ENCODE measurements at regions not wholly inside any gene's neighbourhood (a gene's known extent, or its start where the extent isn't known, plus 50 kb on each side); places are given as distances from the start of the nearest gene placed in this dataset.

GRCh38 chr13:102935896-102936321, 90.1 kb downstream of the ERCC5 start:
- DNase-seq (ENCODE audit: low spot score), result no peak

DNA sequence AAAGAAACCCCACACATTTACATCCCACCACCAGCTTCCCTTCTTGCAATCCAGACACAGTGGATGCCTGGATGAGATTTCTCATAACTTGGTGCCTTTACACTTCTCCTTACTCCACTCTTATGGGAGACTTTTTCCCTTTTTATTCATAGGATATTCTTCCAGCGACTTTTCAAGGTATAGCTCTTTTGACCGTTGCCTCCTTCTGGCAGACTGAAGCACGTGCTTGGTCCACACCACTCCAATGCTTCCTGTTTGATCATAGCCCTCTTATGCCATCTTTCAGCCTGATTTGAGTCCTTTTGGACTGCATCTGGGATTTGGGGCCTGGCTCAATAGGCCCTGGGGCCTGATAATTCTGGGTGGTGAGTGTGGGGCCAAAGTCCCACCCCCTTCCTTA, 87.7 kb downstream of the ERCC5 start:
- DNase-seq (ENCODE audit: low spot score), result no peak

DNA sequence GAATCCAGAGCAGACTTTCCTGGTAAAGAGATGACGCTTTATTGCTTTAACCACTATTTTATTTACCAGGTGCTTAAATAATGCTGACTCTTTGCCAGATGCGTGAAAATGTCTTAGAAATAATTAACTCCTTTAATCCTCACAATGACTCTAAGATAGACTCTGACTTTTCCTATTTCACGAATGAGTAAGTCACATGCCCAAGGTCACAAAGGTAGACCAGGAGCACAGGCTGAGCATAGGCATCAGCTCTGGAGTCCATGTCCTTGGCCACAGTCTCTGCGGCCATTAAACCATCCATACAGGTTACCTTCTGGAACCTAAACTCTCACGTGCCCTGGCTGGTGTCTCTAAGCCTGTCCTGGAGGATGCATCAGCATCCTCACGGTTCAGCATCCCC, 87.3 kb downstream of the ERCC5 start:
- DNase-seq (ENCODE audit: low spot score), result no peak

DNA sequence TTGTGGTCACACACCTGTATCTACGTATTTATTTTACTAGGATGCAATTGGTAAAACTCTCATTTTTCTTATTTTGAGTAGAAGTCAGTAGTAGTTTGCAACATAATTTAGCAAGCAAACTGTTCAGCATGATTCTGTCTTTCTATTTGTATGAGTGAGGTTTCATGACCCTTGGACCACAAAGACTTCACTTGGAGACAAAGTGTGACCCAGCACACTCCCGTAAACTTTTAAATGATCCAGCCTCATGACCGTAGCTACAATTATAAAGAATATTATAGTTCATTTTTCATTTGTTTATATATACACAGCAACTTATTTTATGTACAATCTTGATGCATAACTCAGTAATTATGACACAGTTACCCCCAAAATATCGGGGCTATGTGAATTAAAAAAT, 86.5 kb downstream of the ERCC5 start:
- no peak for DNase-seq (ENCODE audit: low spot score)

DNA sequence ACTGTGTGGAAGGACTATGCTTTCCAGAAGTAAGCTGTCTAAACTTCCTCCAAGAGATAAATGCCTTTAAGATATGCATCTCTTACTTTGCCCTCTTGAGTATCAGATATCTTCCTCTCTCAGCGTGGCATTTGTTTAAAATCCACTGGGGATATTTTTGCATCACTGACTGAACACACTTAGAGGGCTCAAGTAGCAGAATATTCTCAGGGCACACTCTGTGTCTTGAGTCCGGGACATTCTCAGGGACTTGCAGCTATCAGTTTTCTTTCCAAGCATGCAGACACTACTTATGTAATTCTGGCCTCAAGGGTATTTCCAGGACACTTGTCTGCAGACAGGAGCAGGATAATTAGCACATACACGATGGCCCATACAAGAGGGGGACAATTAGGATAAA, 84.7 kb downstream of the ERCC5 start:
- DNase-seq (ENCODE audit: low spot score), result no peak

GRCh38 chr13:102928941-102929675, 83.3 kb downstream of the ERCC5 start:
- DNase-seq (ENCODE audit: low spot score), result no peak

Data from LoVo (cell line).